HCT116 (cell line): ENCODE measurements at regions not wholly inside any gene's neighbourhood (a gene's known extent, or its start where the extent isn't known, plus 50 kb on each side); places are given as distances from the start of the nearest gene placed in this dataset.

Source experiments
- ATAC-seq: fragments of 200-7000 bp; cut with Tn5 transposase; 2 replicates; pipeline ENCODE4 v1.9.1; 2020; ENCODE audit warnings: mild to moderate bottlenecking, moderate library complexity
- BruUV-seq: library from RNA; stranded (reverse); fragments of 400-500 nt; replicated peaks from 2 replicates; lab custom pipeline; 2021; lab: Mats Ljungman, UMichigan
- CTCF ChIA-PET: fragments of 300-600 bp; sonication (Branson Sonifier 250); formaldehyde crosslinking; loops from one replicate; lab custom pipeline; 2021; ENCODE audit warnings: antibody characterized with exemption; lab: Charles Lee
- POLR2A ChIA-PET: fragments of 300-600, 350-600 bp; sonication (Branson Sonifier 250); formaldehyde crosslinking; loops from one replicate; lab custom pipeline; 2021; ENCODE audit warnings: antibody characterized with exemption; lab: Charles Lee
- RAD21 ChIA-PET, 2 experiments: fragments of 300-600 bp; sonication (Branson Sonifier 250); formaldehyde crosslinking; loops; one replicate each; lab custom pipeline; 2023; ENCODE audit warnings: low total read pairs in 2 of 2; ENCODE audit not compliant: uncharacterized antibody in 2 of 2, unreplicated experiment in 2 of 2, low non-redundant PET in 1 of 2; lab: Charles Lee
- DNase-seq: peaks from one replicate; pipeline ENCODE4 v3.0.0-alpha.2; 2010; ENCODE audit warnings: low read depth, low spot score
- H2AFZ ChIP-seq: fragments of 200-600 bp; shearing (Covaris generic), sonication (generic); 2 replicates; pipeline ENCODE4 v1.6.1; 2017; ENCODE audit warnings: low read depth, mixed run types, mixed read lengths, antibody characterized with exemption, low read length; ENCODE audit not compliant: poor library complexity, severe bottlenecking
- H3K27ac ChIP-seq: 2 replicates; pipeline ENCODE4 v1.5.1; 2012; ENCODE audit warnings: low read depth, low read length
- H3K27me3 ChIP-seq: fragments of 200-600 bp; sonication (generic); 2 replicates; pipeline ENCODE4 v1.6.1; 2016; ENCODE audit warnings: mixed run types, low read length, mixed read lengths; ENCODE audit not compliant: insufficient read depth
- H3K36me3 ChIP-seq, 2 experiments: fragments of 200-500 bp in 1 of 2; fragments of 200-600 bp in 1 of 2; sonication (Bioruptor generic) in 1 of 2; sonication (generic) in 1 of 2; 2 replicates each; pipeline versions ENCODE4 v1.5.1 to v1.6.1; 2014 to 2016; ENCODE audit warnings: low read length in 2 of 2, inconsistent platforms in 1 of 2, mixed read lengths in 1 of 2, mixed run types in 1 of 2; ENCODE audit not compliant: insufficient read depth in 2 of 2, control insufficient read depth in 1 of 2
- H3K4me1 ChIP-seq, 2 experiments: fragments of 200-600 bp in 1 of 2; sonication (generic) in 1 of 2; 2 replicates each; pipeline versions ENCODE4 v1.5.1 to v1.6.1; 2012 to 2017; ENCODE audit warnings: low read length in 2 of 2, inconsistent platforms in 1 of 2, mild to moderate bottlenecking in 1 of 2, mixed read lengths in 1 of 2, mixed run types in 1 of 2, moderate library complexity in 1 of 2; ENCODE audit not compliant: insufficient read depth in 2 of 2, control insufficient read depth in 1 of 2
- H3K4me2 ChIP-seq: fragments of 200-600 bp; sonication (generic); 2 replicates; pipeline ENCODE4 v1.6.1; 2017; ENCODE audit warnings: mixed run types, low read length, mixed read lengths
- H3K4me3 ChIP-seq, 2 experiments: fragments of 200-600 bp in 1 of 2; sonication (generic) in 1 of 2; replicated peaks in 1 of 2; 2 replicates each; pipeline ENCODE4 v1.5.1; 2011 to 2016; ENCODE audit warnings: low read length in 2 of 2, control low read depth in 1 of 2, low read depth in 1 of 2, mild to moderate bottlenecking in 1 of 2, mixed read lengths in 1 of 2, mixed run types in 1 of 2
- H3K79me2 ChIP-seq: fragments of 200-600 bp; sonication (generic); 2 replicates; pipeline ENCODE4 v1.6.1; 2017; ENCODE audit warnings: mild to moderate bottlenecking, mixed run types, low read length, moderate library complexity, mixed read lengths; ENCODE audit not compliant: insufficient read depth
- H3K9ac ChIP-seq: fragments of 200-600 bp; sonication (generic); 2 replicates; pipeline ENCODE4 v1.6.1; 2016; ENCODE audit warnings: low read length, mixed read lengths
- H3K9me2 ChIP-seq: fragments of 200-600 bp; sonication (generic), shearing (Covaris generic); 2 replicates; pipeline ENCODE4 v1.6.1; 2017; ENCODE audit warnings: mixed run types, mild to moderate bottlenecking, moderate library complexity; ENCODE audit not compliant: insufficient read depth
- H3K9me3 ChIP-seq, 2 experiments: fragments of 200-500 bp in 1 of 2; fragments of 200-600 bp in 1 of 2; sonication (Bioruptor generic) in 1 of 2; sonication (generic) in 1 of 2; 2 replicates each; pipeline ENCODE4 v1.6.1; 2014 to 2017; ENCODE audit warnings: low read length in 2 of 2, mixed read lengths in 2 of 2, inconsistent platforms in 1 of 2, low read depth in 1 of 2, mild to moderate bottlenecking in 1 of 2, mixed run types in 1 of 2, moderate library complexity in 1 of 2; ENCODE audit not compliant: control insufficient read depth in 1 of 2, insufficient read depth in 1 of 2
- H4K20me1 ChIP-seq: fragments of 200-600 bp; sonication (generic), shearing (Covaris generic); 2 replicates; pipeline ENCODE4 v1.6.1; 2017; ENCODE audit warnings: mixed run types, mild to moderate bottlenecking, moderate library complexity; ENCODE audit not compliant: insufficient read depth
- CEBPB ChIP-seq: IDR thresholded peaks from 2 replicates; pipeline ENCODE4 v1.6.1; 2012; ENCODE audit warnings: low read depth
- EGR1 ChIP-seq: IDR thresholded peaks from 2 replicates; pipeline ENCODE4 v1.6.1; 2012; ENCODE audit warnings: low read depth
- ELF1 ChIP-seq: IDR thresholded peaks from 2 replicates; pipeline ENCODE4 v1.6.1; 2012; ENCODE audit warnings: low read depth, borderline replicate concordance
- JUND ChIP-seq: IDR thresholded peaks from 2 replicates; pipeline ENCODE4 v1.6.1; 2012
- RAD21 ChIP-seq: IDR thresholded peaks from 2 replicates; pipeline ENCODE4 v1.6.1; 2012; ENCODE audit warnings: low read depth, mild to moderate bottlenecking
- SIN3A ChIP-seq: IDR thresholded peaks from 2 replicates; pipeline ENCODE4 v1.6.1; 2012; ENCODE audit warnings: low read depth
- SP1 ChIP-seq: IDR thresholded peaks from 2 replicates; pipeline ENCODE4 v1.6.1; 2012; ENCODE audit warnings: low read depth
- TCF7L2 ChIP-seq: IDR thresholded peaks from 2 replicates; pipeline ENCODE4 v1.7.0; 2011; ENCODE audit warnings: borderline replicate concordance, inconsistent platforms; ENCODE audit not compliant: insufficient read depth, insufficient read length; ENCODE audit errors: extremely low read depth
- ZNF274 ChIP-seq: fragments of 200-500 bp; sonication (Bioruptor generic); IDR thresholded peaks from 2 replicates; pipeline ENCODE4 v1.6.1; 2014; ENCODE audit warnings: mild to moderate bottlenecking, low read depth, low read length, inconsistent platforms
- intact Hi-C: fragments of 100-400 bp; cut with micrococcal nuclease; formaldehyde crosslinking; loops from 2 replicates; pipeline ENCODE4 v1.10.0; 2022

- ChIA-PET RAD21 (no interaction called here), CTCF (no interaction called here), POLR2A (no interaction called here)
- peaks cover 6 to 12% of the 10 kb centered on the region in 2 experiments; a peak in 2 of 4 replicates for H3K9me3 ChIP-seq
- no peaks in the 10 kb centered on the region for H4K20me1 ChIP-seq
- H3K79me2 ChIP-seq, result no peaks in the 10 kb centered on the region
- no peak overlapping the region for H2AFZ ChIP-seq
- no peaks in the 10 kb centered on the region for H3K9me2 ChIP-seq
- H3K4me1 ChIP-seq, result no peaks in the 10 kb centered on the region
- H3K4me2 ChIP-seq, result no peak overlapping the region
- no peak for TF ChIP-seq JUND
- no peak for TF ChIP-seq ELF1
- no peak for TF ChIP-seq TCF7L2
- TF ChIP-seq RAD21, result no peak
- no peak for TF ChIP-seq SP1
- no peak for TF ChIP-seq SIN3A
- no peak for TF ChIP-seq EGR1
- no peak for TF ChIP-seq CEBPB
- no peak for TF ChIP-seq ZNF274
- no peak overlapping the region for H3K4me3 ChIP-seq
- intact Hi-C loops, result no loop called here
- H3K27me3 ChIP-seq, result no peaks in the 10 kb centered on the region
- no peak overlapping the region for H3K27ac ChIP-seq
- H3K9ac ChIP-seq, result no peak overlapping the region
- H3K36me3 ChIP-seq, result no peaks in the 10 kb centered on the region
- DNase-seq (no peak), ATAC-seq (no peak)
- BruUV-seq, result no TSS peak
Observed at GRCh38 chr1:105874621-105875020, 1181.9 kb upstream of the PRMT6 start.

GRCh38 chr1:105886309-105886708 lies 1170.2 kb upstream of the PRMT6 start:
- Histone ChIP-seq H3K36me3 (no peaks in the 10 kb centered on the region), H3K4me1 (no peaks in the 10 kb centered on the region), H3K4me2 (no peak overlapping the region), H2AFZ (no peak overlapping the region), H3K9ac (no peak overlapping the region), H4K20me1 (no peaks in the 10 kb centered on the region), H3K79me2 (no peaks in the 10 kb centered on the region), H3K4me3 (no peak overlapping the region), H3K9me2 (no peaks in the 10 kb centered on the region), H3K27me3 (no peaks in the 10 kb centered on the region), H3K27ac (no peak overlapping the region), H3K9me3 (peaks cover 0 to 6% of the 10 kb centered on the region in 2 experiments; a peak in 3 of 4 replicates)
- ChIA-PET CTCF (no interaction called here), POLR2A (no interaction called here), RAD21 (no interaction called here)
- DNase-seq, result no peak
- ATAC-seq, result no peak
- TF ChIP-seq JUND, result no peak
- BruUV-seq, result no TSS peak
- intact Hi-C loops, result no loop called here
